Trophoblast cell (in vitro differentiated cells and primary cell): ENCODE measurements at regions not wholly inside any gene's neighbourhood (a gene's known extent, or its start where the extent isn't known, plus 50 kb on each side); places are given as distances from the start of the nearest gene placed in this dataset.

Experiments
- DNase-seq, 2 donors: peaks; one replicate each; pipeline ENCODE4 v3.0.0-alpha.2; 2016
- H2AFZ ChIP-seq: 2 replicates; pipeline ENCODE4 v1.6.1; 2013; ENCODE audit warnings: low read length, moderate library complexity, mild to moderate bottlenecking; ENCODE audit not compliant: insufficient read depth, poor library complexity
- H2AK5ac ChIP-seq: 2 replicates; pipeline ENCODE4 v1.6.1; 2013; ENCODE audit warnings: mild to moderate bottlenecking, low read length
- H2BK120ac ChIP-seq: 2 replicates; pipeline ENCODE4 v1.6.1; 2013; ENCODE audit warnings: low read length, mild to moderate bottlenecking, moderate library complexity; ENCODE audit not compliant: insufficient read depth, poor library complexity
- H2BK12ac ChIP-seq: 2 replicates; pipeline ENCODE4 v1.6.1; 2013; ENCODE audit warnings: mild to moderate bottlenecking, low read length, moderate library complexity
- H2BK5ac ChIP-seq: 2 replicates; pipeline ENCODE4 v1.6.1; 2013; ENCODE audit warnings: low read length, low read depth, moderate library complexity, mild to moderate bottlenecking; ENCODE audit not compliant: poor library complexity
- H3K14ac ChIP-seq: 2 replicates; pipeline ENCODE4 v1.6.1; 2013; ENCODE audit warnings: mild to moderate bottlenecking, low read length
- H3K18ac ChIP-seq: 2 replicates; pipeline ENCODE4 v1.6.1; 2013; ENCODE audit warnings: mild to moderate bottlenecking, low read length
- H3K23ac ChIP-seq: 2 replicates; pipeline ENCODE4 v1.6.1; 2013; ENCODE audit warnings: low read length
- H3K27ac ChIP-seq: 2 replicates; pipeline ENCODE4 v1.5.1; 2013; ENCODE audit warnings: low read depth, mild to moderate bottlenecking, inconsistent platforms, low read length, moderate library complexity
- H3K27me3 ChIP-seq: 2 replicates; pipeline ENCODE4 v1.6.1; 2013; ENCODE audit warnings: inconsistent platforms, mild to moderate bottlenecking, low read length, moderate library complexity; ENCODE audit not compliant: insufficient read depth
- H3K36me3 ChIP-seq, 2 experiments: 1 replicate in 1 of 2; 2 replicates in 1 of 2; pipeline ENCODE4 v1.6.1; 2013; ENCODE audit warnings: low read length in 2 of 2, mild to moderate bottlenecking in 2 of 2, moderate library complexity in 1 of 2; ENCODE audit not compliant: insufficient read depth in 2 of 2, control insufficient read depth in 1 of 2
- H3K4ac ChIP-seq: 2 replicates; pipeline ENCODE4 v1.6.1; 2013; ENCODE audit warnings: low read depth, mild to moderate bottlenecking, low read length, moderate library complexity
- H3K4me1 ChIP-seq, 2 experiments: 1 replicate in 1 of 2; 2 replicates in 1 of 2; pipeline ENCODE4 v1.6.1; 2013; ENCODE audit warnings: low read length in 2 of 2, mild to moderate bottlenecking in 2 of 2, moderate library complexity in 1 of 2; ENCODE audit not compliant: insufficient read depth in 2 of 2, control insufficient read depth in 1 of 2
- H3K4me2 ChIP-seq: 2 replicates; pipeline ENCODE4 v1.6.1; 2013; ENCODE audit warnings: inconsistent platforms, mild to moderate bottlenecking, low read length, moderate library complexity
- H3K4me3 ChIP-seq: 2 replicates; pipeline ENCODE4 v1.5.1; 2013; ENCODE audit warnings: mild to moderate bottlenecking, low read depth, low read length, inconsistent platforms
- H3K79me1 ChIP-seq: one replicate; pipeline ENCODE4 v1.6.1; 2013; ENCODE audit warnings: low read length
- H3K79me2 ChIP-seq: 2 replicates; pipeline ENCODE4 v1.6.1; 2013; ENCODE audit warnings: low read length, mild to moderate bottlenecking; ENCODE audit not compliant: control insufficient read depth, insufficient read depth, poor library complexity
- H3K9ac ChIP-seq: 2 replicates; pipeline ENCODE4 v1.6.1; 2013; ENCODE audit warnings: mild to moderate bottlenecking, low read length
- H3K9me3 ChIP-seq: 2 replicates; pipeline ENCODE4 v1.6.1; 2013; ENCODE audit warnings: low read depth, mild to moderate bottlenecking, control low read depth, inconsistent platforms, low read length; ENCODE audit not compliant: insufficient read depth
- H4K12ac ChIP-seq: 2 replicates; pipeline ENCODE4 v1.6.1; 2013; ENCODE audit warnings: low read depth, mild to moderate bottlenecking, low read length, moderate library complexity
- H4K8ac ChIP-seq: 2 replicates; pipeline ENCODE4 v1.6.1; 2013; ENCODE audit warnings: low read depth, mild to moderate bottlenecking, low read length, moderate library complexity
- H4K91ac ChIP-seq: one replicate; pipeline ENCODE4 v1.6.1; 2013; ENCODE audit warnings: low read depth, mild to moderate bottlenecking, low read length, moderate library complexity
- WGBS: extraction: QIAGEN DNeasy Blood & Tissue Kit; methylation state at CpG from one replicate; pipeline ENCODE4 v1.1.7; 2013; ENCODE audit warnings: missing lambda C conversion rate; ENCODE audit not compliant: insufficient read length, insufficient coverage; ENCODE audit errors: extremely low coverage; 5-methylcytosine and 5-hydroxymethylcytosine counted together

DNA sequence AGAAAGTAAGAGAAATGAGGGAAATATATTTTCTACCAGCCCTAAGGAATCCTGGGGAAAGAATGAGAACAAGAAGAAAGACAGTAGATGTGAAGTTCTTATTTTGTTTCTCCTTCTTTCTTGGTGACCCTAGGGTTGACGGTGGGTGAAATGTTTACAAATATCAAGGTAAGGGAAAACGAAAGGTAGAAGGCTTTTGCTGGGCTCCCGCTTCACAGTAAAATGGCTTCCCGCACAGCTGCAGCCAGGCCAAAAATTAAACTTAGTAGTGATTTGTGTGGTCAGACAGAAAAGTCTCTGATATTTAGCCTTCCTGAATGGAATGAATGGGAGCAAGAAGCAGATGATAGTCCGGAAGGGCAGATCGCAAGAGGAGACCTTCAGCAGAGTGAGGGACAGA lies 99.1 kb upstream of the COL3A1 start:
- H4K12ac ChIP-seq, result no peak overlapping the region
- DNase-seq, result no peak
- H3K4me2 ChIP-seq, result no peak overlapping the region
- H3K27ac ChIP-seq, result no peak overlapping the region
- H3K18ac ChIP-seq, result no peak overlapping the region
- no peaks in the 10 kb centered on the region for H3K79me2 ChIP-seq
- no peaks in the 10 kb centered on the region for H3K36me3 ChIP-seq
- H3K9ac ChIP-seq, result no peak overlapping the region
- no peak overlapping the region for H4K91ac ChIP-seq
- H2AK5ac ChIP-seq, result no peak overlapping the region
- no peak overlapping the region for H2AFZ ChIP-seq
- WGBS, result no CpG with 5 or more reads among the region's 6 CpGs
- H3K4me1 ChIP-seq, result no peaks in the 10 kb centered on the region
- no peaks in the 10 kb centered on the region for H3K27me3 ChIP-seq
- no peak overlapping the region for H3K14ac ChIP-seq
- no peak overlapping the region for H4K8ac ChIP-seq
- H2BK12ac ChIP-seq, result no peak overlapping the region
- no peaks in the 10 kb centered on the region for H3K9me3 ChIP-seq
- no peak overlapping the region for H3K4ac ChIP-seq
- H3K79me1 ChIP-seq, result no peaks in the 10 kb centered on the region
- H2BK120ac ChIP-seq, result no peak overlapping the region
- H3K4me3 ChIP-seq, result no peak overlapping the region
- no peak overlapping the region for H3K23ac ChIP-seq
- no peak overlapping the region for H2BK5ac ChIP-seq

DNA sequence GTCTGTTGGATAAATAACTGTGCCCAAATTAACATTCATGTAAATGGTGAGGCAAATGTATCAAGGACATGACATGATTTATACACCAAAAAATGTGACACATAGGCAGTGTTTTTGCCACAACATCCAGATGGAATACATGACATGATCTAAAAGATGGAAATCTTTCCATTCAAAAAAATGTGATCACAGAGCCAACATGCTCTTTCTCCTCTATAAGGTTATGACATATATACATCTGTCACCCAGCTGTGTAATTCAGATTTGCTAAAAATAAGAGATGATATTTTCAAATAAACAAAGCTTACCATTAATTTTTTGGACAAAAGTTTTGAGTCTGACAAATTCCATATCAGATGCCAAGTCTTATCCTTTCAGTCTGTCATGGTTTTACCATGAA lies 95.5 kb upstream of the COL3A1 start:
- no peak overlapping the region for H2BK5ac ChIP-seq
- H3K18ac ChIP-seq, result no peak overlapping the region
- H4K91ac ChIP-seq, result no peak overlapping the region
- H3K9me3 ChIP-seq, result no peaks in the 10 kb centered on the region
- no peak overlapping the region for H3K27ac ChIP-seq
- H4K12ac ChIP-seq, result no peak overlapping the region
- H2BK12ac ChIP-seq, result no peak overlapping the region
- H2AK5ac ChIP-seq, result no peak overlapping the region
- H2BK120ac ChIP-seq, result no peak overlapping the region
- no peaks in the 10 kb centered on the region for H3K4me1 ChIP-seq
- no peak overlapping the region for H3K14ac ChIP-seq
- no peaks in the 10 kb centered on the region for H3K79me2 ChIP-seq
- no peak overlapping the region for H3K23ac ChIP-seq
- H3K4me3 ChIP-seq, result no peak overlapping the region
- H3K79me1 ChIP-seq, result no peaks in the 10 kb centered on the region
- H3K9ac ChIP-seq, result no peak overlapping the region
- no peak overlapping the region for H2AFZ ChIP-seq
- no peak overlapping the region for H3K4ac ChIP-seq
- H4K8ac ChIP-seq, result no peak overlapping the region
- no peaks in the 10 kb centered on the region for H3K27me3 ChIP-seq
- no peak for DNase-seq
- H3K4me2 ChIP-seq, result no peak overlapping the region
- no peaks in the 10 kb centered on the region for H3K36me3 ChIP-seq

DNA sequence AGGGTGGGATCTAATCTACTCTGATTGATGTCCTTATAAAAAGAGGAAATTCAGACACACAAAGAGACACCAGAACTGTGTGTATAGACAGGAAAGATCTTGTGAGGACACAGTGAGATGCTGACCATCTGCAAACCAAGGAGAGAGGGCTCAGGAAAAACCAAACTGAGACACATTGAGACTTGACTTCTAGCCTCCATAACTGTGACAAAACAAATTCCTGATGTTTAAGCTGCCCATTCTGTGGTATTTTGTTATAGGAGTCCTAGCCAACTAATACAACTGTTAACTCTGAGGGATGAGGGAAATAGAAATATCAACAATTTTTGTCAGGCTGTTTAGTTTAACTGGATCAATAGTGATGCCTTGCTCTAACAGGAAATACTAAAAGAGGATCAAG lies 93.4 kb upstream of the COL3A1 start:
- Histone ChIP-seq H3K27ac (no peak overlapping the region), H2BK120ac (no peak overlapping the region), H3K79me2 (no peaks in the 10 kb centered on the region), H3K18ac (no peak overlapping the region), H3K27me3 (no peaks in the 10 kb centered on the region), H3K79me1 (no peaks in the 10 kb centered on the region), H3K9ac (no peak overlapping the region), H3K4me1 (no peaks in the 10 kb centered on the region), H4K8ac (no peak overlapping the region), H2BK5ac (no peak overlapping the region), H2AK5ac (no peak overlapping the region), H3K4me3 (no peak overlapping the region), H4K91ac (no peak overlapping the region), H3K23ac (no peak overlapping the region), H4K12ac (no peak overlapping the region), H3K9me3 (no peaks in the 10 kb centered on the region), H2BK12ac (no peak overlapping the region), H3K4me2 (no peak overlapping the region), H3K36me3 (no peaks in the 10 kb centered on the region), H2AFZ (no peak overlapping the region), H3K14ac (no peak overlapping the region), H3K4ac (no peak overlapping the region)
- DNase-seq, result no peak

DNA sequence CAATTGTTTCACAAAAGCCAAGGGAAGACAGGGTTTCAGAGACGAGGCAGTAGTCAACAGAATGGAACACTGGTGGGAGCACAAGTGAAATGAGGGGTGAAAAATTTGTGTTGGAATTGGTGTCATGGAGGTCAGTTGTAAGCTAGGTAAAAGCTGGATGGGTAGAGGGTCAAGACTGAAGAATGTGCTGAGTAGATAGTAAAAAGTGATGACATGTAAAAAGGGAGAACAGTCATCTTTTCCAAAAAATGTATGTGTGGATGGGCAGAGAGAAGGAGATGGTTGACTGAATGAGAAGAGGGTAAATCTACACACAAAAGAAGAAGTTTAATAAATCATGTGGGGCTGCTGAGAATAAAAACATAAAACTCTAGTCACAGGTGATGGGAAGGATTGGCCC lies 92.7 kb upstream of the COL3A1 start:
- no peak overlapping the region for H3K4ac ChIP-seq
- H4K8ac ChIP-seq, result no peak overlapping the region
- H2AK5ac ChIP-seq, result no peak overlapping the region
- H3K9me3 ChIP-seq, result no peaks in the 10 kb centered on the region
- no peak overlapping the region for H3K4me2 ChIP-seq
- no peak overlapping the region for H2AFZ ChIP-seq
- no peaks in the 10 kb centered on the region for H3K79me2 ChIP-seq
- H2BK120ac ChIP-seq, result no peak overlapping the region
- H2BK5ac ChIP-seq, result no peak overlapping the region
- WGBS, result no CpG with 5 or more reads among the region's 1 CpG
- H3K4me3 ChIP-seq, result no peak overlapping the region
- no peak overlapping the region for H3K14ac ChIP-seq
- no peak overlapping the region for H3K18ac ChIP-seq
- no peak overlapping the region for H2BK12ac ChIP-seq
- no peak overlapping the region for H3K9ac ChIP-seq
- no peak overlapping the region for H4K12ac ChIP-seq
- no peak overlapping the region for H3K27ac ChIP-seq
- no peak for DNase-seq
- no peak overlapping the region for H4K91ac ChIP-seq
- no peaks in the 10 kb centered on the region for H3K4me1 ChIP-seq
- H3K36me3 ChIP-seq, result no peaks in the 10 kb centered on the region
- no peaks in the 10 kb centered on the region for H3K27me3 ChIP-seq
- no peaks in the 10 kb centered on the region for H3K79me1 ChIP-seq
- H3K23ac ChIP-seq, result no peak overlapping the region

DNA sequence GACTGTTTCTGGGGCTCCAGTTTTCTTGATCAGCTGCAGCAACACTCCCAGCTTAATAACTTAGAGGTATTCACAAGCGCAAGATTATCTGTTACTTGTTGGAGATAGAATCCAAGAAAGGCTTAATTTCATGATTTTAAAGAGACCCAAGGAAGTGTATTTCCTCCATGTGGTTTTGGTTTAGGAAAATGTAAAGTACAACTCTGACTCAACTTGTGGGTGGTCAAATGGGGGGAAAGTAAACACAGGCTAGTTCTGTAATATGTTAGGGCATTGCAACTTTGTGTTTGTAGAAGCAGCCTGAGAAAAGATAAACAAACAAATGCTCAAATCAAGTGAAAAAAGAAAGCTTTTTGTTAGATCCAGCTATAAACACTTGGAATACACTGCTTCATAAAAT lies 90.1 kb upstream of the COL3A1 start:
- no peak overlapping the region for H3K27ac ChIP-seq
- H2BK12ac ChIP-seq, result no peak overlapping the region
- H4K12ac ChIP-seq, result no peak overlapping the region
- H3K4me1 ChIP-seq, result no peaks in the 10 kb centered on the region
- no peaks in the 10 kb centered on the region for H3K79me1 ChIP-seq
- H3K79me2 ChIP-seq, result no peaks in the 10 kb centered on the region
- H3K23ac ChIP-seq, result no peak overlapping the region
- H3K9me3 ChIP-seq, result no peaks in the 10 kb centered on the region
- no peak overlapping the region for H3K14ac ChIP-seq
- H4K91ac ChIP-seq, result no peak overlapping the region
- DNase-seq, result no peak
- no peak overlapping the region for H3K4ac ChIP-seq
- no peak overlapping the region for H4K8ac ChIP-seq
- no peak overlapping the region for H3K4me2 ChIP-seq
- H3K36me3 ChIP-seq, result no peaks in the 10 kb centered on the region
- WGBS, result no CpG with 5 or more reads among the region's 1 CpG
- no peak overlapping the region for H2BK120ac ChIP-seq
- H3K27me3 ChIP-seq, result no peaks in the 10 kb centered on the region
- H2BK5ac ChIP-seq, result no peak overlapping the region
- no peak overlapping the region for H3K4me3 ChIP-seq
- no peak overlapping the region for H2AFZ ChIP-seq
- H3K9ac ChIP-seq, result no peak overlapping the region
- no peak overlapping the region for H3K18ac ChIP-seq
- H2AK5ac ChIP-seq, result no peak overlapping the region
